OCI-LY7 (cell line): ENCODE measurements at regions not wholly inside any gene's neighbourhood (a gene's known extent, or its start where the extent isn't known, plus 50 kb on each side); places are given as distances from the start of the nearest gene placed in this dataset.

Experiments used
- EZH2phosphoT487 ChIP-seq: fragments of 200-600 bp; sonication (generic); IDR thresholded peaks from 2 replicates; pipeline ENCODE4 v1.6.1; 2018; ENCODE audit warnings: low read depth, borderline replicate concordance, mild to moderate bottlenecking, mixed run types, antibody characterized with exemption, low read length, moderate library complexity, mixed read lengths
- TF ChIP-seq, protein P1 (sequence below): fragments of 200-600 bp; sonication (generic); conservative IDR thresholded peaks from 2 replicates; pipeline ENCODE4 v1.5.1; 2014; ENCODE audit warnings: mild to moderate bottlenecking, antibody characterized with exemption, low read length, moderate library complexity, mixed read lengths

DNA sequence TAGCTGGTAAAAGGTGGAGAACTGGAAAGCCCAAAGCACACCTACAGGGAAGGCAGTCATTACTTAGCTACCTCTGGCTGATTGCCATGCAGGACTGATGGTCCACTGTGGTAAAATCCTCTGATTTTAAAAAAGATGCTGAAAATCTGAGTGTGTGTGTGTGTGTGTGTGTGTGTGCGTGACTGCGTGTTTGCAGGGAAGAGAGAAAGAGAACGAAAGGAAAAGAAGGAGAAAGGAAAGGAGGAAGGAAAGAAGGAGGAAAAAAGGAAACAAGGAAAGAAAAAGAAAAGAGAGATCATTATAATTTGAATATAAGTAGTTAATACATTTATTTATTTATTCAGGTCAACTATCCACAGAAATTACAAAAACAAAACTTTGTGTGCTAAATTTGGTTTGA is 488.7 kb upstream of the KCNMB2 start:
- TF ChIP-seq, protein P1, sequence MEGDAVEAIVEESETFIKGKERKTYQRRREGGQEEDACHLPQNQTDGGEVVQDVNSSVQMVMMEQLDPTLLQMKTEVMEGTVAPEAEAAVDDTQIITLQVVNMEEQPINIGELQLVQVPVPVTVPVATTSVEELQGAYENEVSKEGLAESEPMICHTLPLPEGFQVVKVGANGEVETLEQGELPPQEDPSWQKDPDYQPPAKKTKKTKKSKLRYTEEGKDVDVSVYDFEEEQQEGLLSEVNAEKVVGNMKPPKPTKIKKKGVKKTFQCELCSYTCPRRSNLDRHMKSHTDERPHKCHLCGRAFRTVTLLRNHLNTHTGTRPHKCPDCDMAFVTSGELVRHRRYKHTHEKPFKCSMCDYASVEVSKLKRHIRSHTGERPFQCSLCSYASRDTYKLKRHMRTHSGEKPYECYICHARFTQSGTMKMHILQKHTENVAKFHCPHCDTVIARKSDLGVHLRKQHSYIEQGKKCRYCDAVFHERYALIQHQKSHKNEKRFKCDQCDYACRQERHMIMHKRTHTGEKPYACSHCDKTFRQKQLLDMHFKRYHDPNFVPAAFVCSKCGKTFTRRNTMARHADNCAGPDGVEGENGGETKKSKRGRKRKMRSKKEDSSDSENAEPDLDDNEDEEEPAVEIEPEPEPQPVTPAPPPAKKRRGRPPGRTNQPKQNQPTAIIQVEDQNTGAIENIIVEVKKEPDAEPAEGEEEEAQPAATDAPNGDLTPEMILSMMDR, result no peak
- no peak for TF ChIP-seq EZH2phosphoT487
